GM10266 (cell line): ENCODE measurements at regions not wholly inside any gene's neighbourhood (a gene's known extent, or its start where the extent isn't known, plus 50 kb on each side); places are given as distances from the start of the nearest gene placed in this dataset.
A peak's percentile ranks its signal among the peaks of the same experiment; 100 is the strongest.

Source experiments
- DNase-seq: peaks from one replicate; pipeline ENCODE4 v3.0.0; 2012; ENCODE audit errors: extremely low spot score
- CTCF ChIP-seq: IDR thresholded peaks from 2 replicates; pipeline ENCODE4 v1.5.1; 2012; ENCODE audit warnings: mild to moderate bottlenecking, low read depth; ENCODE audit not compliant: control insufficient read depth, insufficient read depth; ENCODE audit errors: missing control alignments

DNA sequence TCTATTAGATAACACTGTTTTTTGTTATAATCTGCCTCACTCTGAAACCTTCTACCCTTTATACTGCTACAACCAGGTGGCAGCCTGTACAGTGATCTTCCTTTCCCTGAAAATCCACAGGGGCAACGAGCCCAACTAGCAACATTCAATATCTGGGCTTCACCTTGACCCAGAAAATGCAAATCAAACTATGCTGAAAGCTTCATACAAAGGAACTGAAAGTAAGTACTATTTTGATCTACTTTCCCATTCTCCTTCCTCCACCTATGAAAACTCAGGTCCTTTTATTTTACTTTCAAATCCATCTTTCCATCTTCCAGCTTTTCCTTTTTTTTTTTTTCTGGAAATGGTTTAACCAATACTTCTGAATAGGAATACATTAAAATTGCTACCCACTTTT lies 175.8 kb upstream of the CCDC150 start:
- no peak for TF ChIP-seq CTCF
- no peak for DNase-seq

GRCh38 chr2:196464311-196464710 lies 175.2 kb upstream of the CCDC150 start:
- TF ChIP-seq CTCF, result no peak
- no peak for DNase-seq

DNA sequence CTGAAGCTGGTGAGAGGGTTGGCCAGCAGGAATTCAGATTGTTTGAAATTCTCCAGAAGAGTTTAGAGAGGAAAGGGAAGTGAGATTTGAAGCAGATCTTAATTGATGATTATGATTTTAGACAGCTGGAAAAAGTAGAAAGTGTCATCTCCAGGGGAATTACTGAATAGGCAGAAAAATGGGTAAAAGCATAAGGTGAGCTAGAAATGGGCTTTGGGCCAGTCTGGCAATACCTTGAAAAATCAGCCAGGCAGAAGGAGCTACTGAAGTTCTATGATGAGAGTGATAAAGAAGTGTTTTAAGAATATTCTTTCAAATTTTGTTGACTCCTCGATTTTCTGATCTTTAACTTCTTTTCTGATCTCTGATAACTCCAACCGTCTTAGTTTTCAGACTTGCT lies 172.9 kb upstream of the CCDC150 start:
- no peak for DNase-seq
- no peak for TF ChIP-seq CTCF

DNA sequence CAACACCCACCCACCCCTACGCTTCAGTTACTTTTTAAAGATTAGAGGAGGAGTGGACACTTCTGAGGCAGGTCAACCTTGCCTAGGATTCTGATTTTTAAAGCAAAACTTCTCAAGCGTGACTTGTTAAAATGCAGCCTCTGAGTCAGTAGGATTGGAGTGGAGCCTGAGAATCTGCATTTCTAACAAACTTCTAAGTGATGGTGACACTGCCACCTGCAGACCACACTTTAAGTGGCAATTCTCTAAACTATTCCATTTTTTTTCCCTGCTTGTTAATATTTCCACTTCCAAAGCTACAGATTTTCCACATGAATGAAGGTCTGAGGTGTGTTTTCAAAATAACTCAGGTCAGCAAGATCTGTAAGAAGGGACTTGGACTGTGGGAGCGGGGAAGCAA lies 171.1 kb upstream of the CCDC150 start:
- TF ChIP-seq CTCF, result peak; percentile 32
- DNase-seq, result no peak

- no peak for TF ChIP-seq CTCF
- DNase-seq, result no peak
Measured at GRCh38 chr2:196473617-196474016, 165.9 kb upstream of the CCDC150 start.

DNA sequence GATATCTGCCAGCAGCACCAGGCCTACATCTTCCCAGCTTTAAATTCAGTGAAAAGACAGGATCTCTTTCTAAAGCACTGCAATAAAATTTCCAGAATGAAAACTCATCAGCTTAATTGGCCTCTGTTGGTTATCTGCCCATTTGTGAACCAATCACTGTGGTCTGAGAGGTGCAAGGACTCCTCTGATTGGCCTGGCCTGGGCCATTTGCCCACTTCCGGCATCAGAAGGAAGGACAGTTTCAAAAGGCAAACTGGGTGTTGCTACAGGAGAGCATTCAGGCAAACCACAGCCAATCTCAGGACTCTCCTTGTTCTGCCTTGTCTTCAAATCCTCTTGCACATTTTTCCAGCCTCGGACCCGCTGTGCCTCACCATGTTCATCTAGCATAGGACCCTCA lies 163.9 kb upstream of the CCDC150 start:
- TF ChIP-seq CTCF, result no peak
- DNase-seq, result no peak

DNA sequence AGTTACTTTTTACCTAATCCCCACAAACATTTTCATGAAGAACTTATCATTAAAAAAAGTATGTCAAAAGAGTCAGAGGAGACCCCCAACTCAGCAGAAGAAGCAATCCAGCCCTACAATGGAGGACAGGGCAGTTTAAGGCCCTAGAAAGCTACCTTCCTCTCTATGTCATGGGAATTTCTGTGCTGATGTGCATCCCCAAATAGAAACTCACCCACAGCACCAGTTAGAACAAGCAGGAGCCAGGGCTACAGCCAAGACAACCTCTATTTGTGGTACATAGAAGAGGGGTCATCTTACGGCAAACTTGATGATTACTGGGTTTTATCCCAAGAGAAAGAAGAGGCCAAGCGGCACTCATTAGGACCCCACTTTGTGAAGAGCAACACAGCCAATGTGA lies 160.9 kb upstream of the CCDC150 start:
- TF ChIP-seq CTCF, result no peak
- no peak for DNase-seq
